ENCODE measurements at regions not wholly inside any gene's neighbourhood (a gene's known extent, or its start where the extent isn't known, plus 50 kb on each side); places are given as distances from the start of the nearest gene placed in this dataset.

DNA sequence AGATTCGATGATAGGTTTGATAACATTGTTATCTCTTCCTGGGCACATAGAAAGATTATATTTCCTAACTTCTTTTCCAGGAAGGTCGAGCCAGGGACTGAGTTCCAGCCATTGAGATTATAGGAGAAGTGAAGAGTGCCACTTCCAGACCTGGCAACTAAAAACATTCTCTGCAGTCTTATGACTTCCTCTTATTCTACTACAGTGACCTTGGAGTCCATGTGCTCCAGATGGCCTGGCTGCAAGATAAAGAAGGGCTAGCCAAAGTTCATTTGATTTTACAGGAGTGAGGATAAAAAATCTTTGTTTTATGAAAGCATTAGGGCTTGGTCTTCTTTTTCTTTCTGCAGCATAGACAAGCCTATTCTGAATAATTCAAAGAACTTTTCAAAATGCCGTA is 363.0 kb downstream of the FSIP2 start:
- 62 to 78% methylated on average over 3 of the region's 3 CpGs for WGBS, 2 donors
- Histone ChIP-seq H3K4me3 (no peak overlapping the region), H3K9me3 (ENCODE audit: control insufficient read depth in 4 of 4, insufficient read depth in 3 of 4, low read length in 3 of 4) (no peaks in the 10 kb centered on the region), H3K27me3 (ENCODE audit: control insufficient read depth in 3 of 3, insufficient read depth in 3 of 3, low read length in 2 of 3) (no peaks in the 10 kb centered on the region), H3K4me1 (ENCODE audit: control insufficient read depth in 5 of 5, insufficient read depth in 5 of 5, low read length in 5 of 5) (peaks cover 0 to 7% (median 0%) of the 10 kb centered on the region in 5 donors), H3K27ac (ENCODE audit: low read depth in 1 of 2, low read length in 1 of 2) (no peak overlapping the region), H3K9ac (ENCODE audit: insufficient read depth in 1 of 2, low read length in 2 of 2) (no peak overlapping the region), H3K36me3 (ENCODE audit: control insufficient read depth in 4 of 4, insufficient read depth in 4 of 4, low read length in 4 of 4) (no peaks in the 10 kb centered on the region)
- DNase-seq (no peak), ATAC-seq (ENCODE audit: insufficient read depth, low FRiP score) (no peak)
- TF ChIP-seq, protein P1, sequence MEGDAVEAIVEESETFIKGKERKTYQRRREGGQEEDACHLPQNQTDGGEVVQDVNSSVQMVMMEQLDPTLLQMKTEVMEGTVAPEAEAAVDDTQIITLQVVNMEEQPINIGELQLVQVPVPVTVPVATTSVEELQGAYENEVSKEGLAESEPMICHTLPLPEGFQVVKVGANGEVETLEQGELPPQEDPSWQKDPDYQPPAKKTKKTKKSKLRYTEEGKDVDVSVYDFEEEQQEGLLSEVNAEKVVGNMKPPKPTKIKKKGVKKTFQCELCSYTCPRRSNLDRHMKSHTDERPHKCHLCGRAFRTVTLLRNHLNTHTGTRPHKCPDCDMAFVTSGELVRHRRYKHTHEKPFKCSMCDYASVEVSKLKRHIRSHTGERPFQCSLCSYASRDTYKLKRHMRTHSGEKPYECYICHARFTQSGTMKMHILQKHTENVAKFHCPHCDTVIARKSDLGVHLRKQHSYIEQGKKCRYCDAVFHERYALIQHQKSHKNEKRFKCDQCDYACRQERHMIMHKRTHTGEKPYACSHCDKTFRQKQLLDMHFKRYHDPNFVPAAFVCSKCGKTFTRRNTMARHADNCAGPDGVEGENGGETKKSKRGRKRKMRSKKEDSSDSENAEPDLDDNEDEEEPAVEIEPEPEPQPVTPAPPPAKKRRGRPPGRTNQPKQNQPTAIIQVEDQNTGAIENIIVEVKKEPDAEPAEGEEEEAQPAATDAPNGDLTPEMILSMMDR (IDR thresholded peaks at IDR 0.05; ENCODE audit: control extremely low read depth, extremely low read depth), result no peak

DNA sequence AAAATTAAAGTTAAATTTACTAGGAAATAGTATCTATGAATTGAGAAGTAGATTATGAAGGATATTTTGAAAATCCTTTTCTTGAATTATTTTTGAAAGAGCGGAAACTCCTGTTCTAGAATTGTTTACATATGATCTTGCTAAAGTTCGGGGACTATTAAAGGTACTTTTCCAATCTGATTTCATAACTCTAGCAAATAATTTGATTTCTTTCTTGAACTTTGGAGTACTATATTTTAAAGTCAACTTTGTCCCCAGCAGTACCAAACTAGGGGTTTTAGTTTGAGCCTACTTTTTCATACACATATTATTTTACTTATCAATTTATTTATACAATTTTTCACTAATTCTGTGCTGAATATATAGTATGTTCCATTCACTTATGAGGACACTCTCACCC is 364.7 kb downstream of the FSIP2 start:
- no peaks in the 10 kb centered on the region for H3K36me3 ChIP-seq (ENCODE audit: control insufficient read depth in 4 of 4, insufficient read depth in 4 of 4, low read length in 4 of 4)
- WGBS, 2 donors, result 76 to 86% methylated on average over 2 of the region's 2 CpGs
- no peak overlapping the region for H3K27ac ChIP-seq (ENCODE audit: low read depth in 1 of 2, low read length in 1 of 2)
- TF ChIP-seq, protein P1 (IDR thresholded peaks at IDR 0.05; ENCODE audit: control extremely low read depth, extremely low read depth), result no peak
- peaks cover 0 to 7% (median 0%) of the 10 kb centered on the region in 5 donors for H3K4me1 ChIP-seq (ENCODE audit: control insufficient read depth in 5 of 5, insufficient read depth in 5 of 5, low read length in 5 of 5)
- ATAC-seq (ENCODE audit: insufficient read depth, low FRiP score), result no peak
- H3K9me3 ChIP-seq (ENCODE audit: control insufficient read depth in 4 of 4, insufficient read depth in 3 of 4, low read length in 3 of 4), result no peaks in the 10 kb centered on the region
- DNase-seq, result no peak
- H3K4me3 ChIP-seq, result no peak overlapping the region
- no peak overlapping the region for H3K9ac ChIP-seq (ENCODE audit: insufficient read depth in 1 of 2, low read length in 2 of 2)
- H3K27me3 ChIP-seq (ENCODE audit: control insufficient read depth in 3 of 3, insufficient read depth in 3 of 3, low read length in 2 of 3), result no peaks in the 10 kb centered on the region

DNA sequence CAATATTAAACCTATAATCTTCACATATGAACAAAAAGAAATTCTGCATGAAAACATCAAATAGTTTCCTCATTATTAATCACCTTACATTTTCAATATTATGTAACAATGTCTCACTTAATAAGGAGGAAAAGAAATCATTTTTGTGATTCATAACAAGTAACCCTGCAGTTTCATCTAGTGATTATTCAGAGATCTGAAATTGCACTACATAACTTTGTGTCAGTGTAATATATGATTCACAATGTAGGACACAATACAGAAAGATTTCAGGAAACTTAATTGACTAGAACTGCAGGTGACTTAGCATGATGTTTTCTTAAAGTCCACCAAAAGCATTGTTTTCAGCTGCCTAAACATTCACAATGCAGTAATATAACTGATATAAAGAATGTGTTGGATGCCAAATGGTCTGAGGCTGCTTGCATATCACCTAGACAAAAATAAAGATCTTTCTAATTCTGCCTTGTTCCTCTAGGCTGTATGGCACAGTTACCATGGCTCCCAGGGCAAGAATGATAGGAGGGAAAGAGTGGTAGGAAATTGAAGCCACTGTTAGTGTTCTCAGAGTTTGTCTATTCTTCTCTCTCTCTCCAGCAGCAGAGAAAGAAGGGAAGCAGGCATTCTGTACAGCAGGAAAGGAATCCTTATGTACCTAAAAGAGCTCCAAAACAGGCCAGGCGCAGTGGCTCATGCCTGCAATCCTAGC is 366.6 kb downstream of the FSIP2 start:
- 94 to 100% methylated on average over 1 of the region's 1 CpG for WGBS, 2 donors

More for the DNA sequence above, 366.6 kb downstream of the FSIP2 start:
- no peaks in the 10 kb centered on the region for H3K36me3 ChIP-seq (ENCODE audit: control insufficient read depth in 4 of 4, insufficient read depth in 4 of 4, low read length in 4 of 4)
- H3K4me3 ChIP-seq, result no peak overlapping the region
- ATAC-seq (ENCODE audit: insufficient read depth, low FRiP score) (no peak), DNase-seq (no peak)
- H3K27me3 ChIP-seq (ENCODE audit: control insufficient read depth in 3 of 3, insufficient read depth in 3 of 3, low read length in 2 of 3), result no peaks in the 10 kb centered on the region
- H3K9me3 ChIP-seq (ENCODE audit: control insufficient read depth in 4 of 4, insufficient read depth in 3 of 4, low read length in 3 of 4), result no peaks in the 10 kb centered on the region
- H3K9ac ChIP-seq (ENCODE audit: insufficient read depth in 1 of 2, low read length in 2 of 2), result no peak overlapping the region
- no peak overlapping the region for H3K27ac ChIP-seq (ENCODE audit: low read depth in 1 of 2, low read length in 1 of 2)
- TF ChIP-seq, protein P1 (IDR thresholded peaks at IDR 0.05; ENCODE audit: control extremely low read depth, extremely low read depth), result no peak
- H3K4me1 ChIP-seq (ENCODE audit: control insufficient read depth in 5 of 5, insufficient read depth in 5 of 5, low read length in 5 of 5), result peaks cover 0 to 7% (median 0%) of the 10 kb centered on the region in 5 donors

Measured in lung (tissue), 11 donors.